GM18870 (cell line): ENCODE measurements at regions not wholly inside any gene's neighbourhood (a gene's known extent, or its start where the extent isn't known, plus 50 kb on each side); places are given as distances from the start of the nearest gene placed in this dataset.
"Not testable (repeated sequence)": the region's sequence is repeated elsewhere in the genome, so short reads cannot be mapped to it uniquely, and the experiment has no call there.

Experiments used
- ATAC-seq: cut with Tn5 transposase; IDR thresholded peaks from one replicate; pipeline ENCODE4 v1.9.1; 2021; ENCODE audit warnings: moderate library complexity; ENCODE audit not compliant: unreplicated experiment

- ATAC-seq = not testable (repeated sequence)
Observed at GRCh38 chr13:79836121-79836520, 355.2 kb downstream of the NDFIP2 start.

- ATAC-seq = no peak
Observed at GRCh38 chr13:79834876-79835275, 353.9 kb downstream of the NDFIP2 start.

- no peak for ATAC-seq
Observed at GRCh38 chr13:79833991-79834390, 353.0 kb downstream of the NDFIP2 start.

DNA sequence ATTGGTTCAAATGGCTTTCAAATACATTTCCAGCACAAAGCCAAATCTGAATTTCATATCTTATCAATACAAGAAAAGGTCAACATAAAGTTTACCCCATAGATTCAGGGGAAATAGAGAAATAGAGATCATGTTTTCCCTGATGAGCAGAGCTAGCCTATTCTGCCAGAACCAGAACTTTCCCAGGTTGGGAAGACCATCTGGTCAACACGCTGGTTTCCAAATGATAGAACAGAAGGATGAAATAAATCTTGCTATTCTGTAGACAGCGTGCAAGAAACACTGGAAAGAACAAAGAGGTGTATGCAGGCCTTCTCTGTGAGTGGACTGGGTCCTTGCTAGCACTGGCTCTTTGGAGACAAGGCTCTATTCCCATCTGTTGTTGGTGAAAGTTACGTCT, 350.6 kb downstream of the NDFIP2 start:
- ATAC-seq = no peak

DNA sequence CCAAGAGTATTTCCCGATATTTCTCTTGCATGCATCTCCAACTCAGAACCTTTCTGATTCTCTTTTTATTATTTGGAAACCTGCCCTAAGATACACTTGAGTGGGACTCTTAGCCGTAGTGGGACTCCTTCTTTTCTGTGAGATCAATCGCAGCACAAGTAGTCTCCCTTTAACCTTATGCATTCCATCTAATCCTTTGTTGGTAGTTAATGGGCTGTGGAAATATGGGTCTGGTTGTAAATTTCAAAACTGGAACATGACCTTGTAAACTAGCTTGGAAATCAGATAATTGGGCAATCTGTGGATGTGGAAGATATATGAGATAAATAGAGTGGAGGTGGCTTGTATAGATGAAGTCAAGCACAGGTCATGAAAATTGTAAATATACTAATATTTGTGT, 350.0 kb downstream of the NDFIP2 start:
- no peak for ATAC-seq

- no peak for ATAC-seq
Observed at GRCh38 chr13:79830426-79830825, 349.5 kb downstream of the NDFIP2 start.

DNA sequence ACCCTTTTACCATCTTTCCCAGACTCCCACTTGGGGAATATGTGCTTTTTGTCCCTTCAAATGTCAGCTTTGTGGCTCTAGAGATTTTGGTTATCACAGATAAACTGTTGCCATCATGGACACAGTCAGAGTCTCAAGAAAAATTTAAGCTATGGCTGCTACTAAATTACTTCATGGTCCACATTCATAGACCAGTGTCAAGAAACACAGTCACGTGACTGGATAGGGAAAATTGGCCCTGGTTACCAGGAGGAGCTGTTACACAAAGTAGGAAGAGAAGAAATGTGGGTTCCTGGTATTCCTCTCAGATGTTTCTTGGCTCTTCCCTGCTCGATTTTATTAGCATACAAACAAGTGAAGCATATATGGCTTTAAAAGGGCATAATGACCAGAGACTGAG, 348.9 kb downstream of the NDFIP2 start:
- ATAC-seq = no peak

- no peak for ATAC-seq
Observed at GRCh38 chr13:79825959-79826358, 345.0 kb downstream of the NDFIP2 start.

- ATAC-seq = no peak
Observed at GRCh38 chr13:79815041-79815440, 334.1 kb downstream of the NDFIP2 start.

- ATAC-seq = peak; percentile 65
Observed at GRCh38 chr13:79812070-79812850, 331.3 kb downstream of the NDFIP2 start.

DNA sequence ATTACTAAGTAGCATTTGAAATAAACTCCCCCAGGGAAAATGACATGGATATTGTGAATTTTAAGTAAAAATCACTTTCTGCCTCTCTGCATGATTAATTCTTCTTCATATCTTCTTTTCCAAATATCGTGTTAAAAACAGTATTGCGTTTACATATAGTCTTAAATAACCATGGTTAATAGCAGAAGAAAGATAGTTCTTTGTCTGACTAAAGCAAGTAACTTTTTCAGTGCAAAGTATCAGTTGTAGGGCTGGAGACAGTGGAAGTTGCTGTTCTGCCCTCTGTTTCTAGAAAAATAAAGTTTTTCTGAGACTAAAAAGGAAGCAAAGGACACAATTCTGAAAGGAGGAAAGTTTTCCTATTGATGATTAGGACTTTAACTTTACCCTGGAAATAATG, 330.2 kb downstream of the NDFIP2 start:
- no peak for ATAC-seq

- no peak for ATAC-seq
Observed at GRCh38 chr13:79810669-79811068, 329.7 kb downstream of the NDFIP2 start.

DNA sequence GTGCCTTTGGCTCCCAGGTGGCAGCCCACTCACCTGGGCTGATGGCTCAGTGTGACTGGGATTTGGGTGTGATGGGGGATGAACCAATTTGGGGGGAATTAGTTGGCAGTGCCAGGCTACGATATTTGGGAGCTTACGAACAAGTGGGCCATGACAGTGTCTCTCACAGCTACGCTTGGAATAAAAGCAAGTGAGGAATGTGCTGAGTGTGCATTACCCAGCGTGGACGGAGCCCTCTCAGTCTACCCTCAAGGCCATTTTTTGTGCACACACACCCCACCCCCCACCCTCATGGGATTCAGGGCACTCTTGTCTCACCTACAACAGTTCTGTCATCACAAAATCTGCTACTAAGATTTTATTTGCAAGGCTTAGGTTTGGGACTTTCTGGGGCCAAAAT, 329.1 kb downstream of the NDFIP2 start:
- ATAC-seq = no peak

- ATAC-seq = no peak
Observed at GRCh38 chr13:79808475-79808874, 327.5 kb downstream of the NDFIP2 start.

GRCh38 chr13:79807554-79807953, 326.6 kb downstream of the NDFIP2 start:
- no peak for ATAC-seq

GRCh38 chr13:79806821-79807220, 325.9 kb downstream of the NDFIP2 start:
- no peak for ATAC-seq

- no peak for ATAC-seq
Observed at GRCh38 chr13:79805317-79805716, 324.4 kb downstream of the NDFIP2 start.

DNA sequence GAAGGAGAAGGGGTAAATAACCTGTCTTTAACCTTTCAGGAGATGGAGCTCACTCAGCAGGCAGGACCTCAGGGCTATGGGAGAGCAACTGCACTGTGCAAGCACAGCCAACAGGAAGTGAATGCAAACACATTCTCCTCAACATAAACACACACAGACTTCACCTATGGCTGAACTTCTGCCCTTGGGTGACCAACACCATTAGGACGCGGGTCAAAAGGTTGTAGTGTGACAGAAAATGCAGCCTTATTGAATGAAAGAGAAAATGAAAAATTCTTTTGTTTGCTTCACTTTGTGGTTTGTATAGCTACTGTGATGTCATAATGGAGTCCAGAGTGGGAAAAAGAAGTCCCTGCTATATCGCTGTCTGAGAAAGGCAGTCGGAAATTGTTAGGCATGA, 323.0 kb downstream of the NDFIP2 start:
- no peak for ATAC-seq

GRCh38 chr13:79803296-79803695, 322.3 kb downstream of the NDFIP2 start:
- ATAC-seq = no peak

GRCh38 chr13:79802389-79803085, 321.6 kb downstream of the NDFIP2 start:
- no peak for ATAC-seq

- no peak for ATAC-seq
Observed at GRCh38 chr13:79799059-79799867, 318.3 kb downstream of the NDFIP2 start.

- ATAC-seq = no peak
Observed at GRCh38 chr13:79796136-79796535, 315.2 kb downstream of the NDFIP2 start.
